DOHH2 (cell line): ENCODE measurements at regions not wholly inside any gene's neighbourhood (a gene's known extent, or its start where the extent isn't known, plus 50 kb on each side); places are given as distances from the start of the nearest gene placed in this dataset.

ENCODE experiments used
- CTCF ChIP-seq: fragments of 200-600 bp; sonication (generic); IDR thresholded peaks from one replicate; pipeline ENCODE4 v1.5.1; 2014; ENCODE audit warnings: antibody characterized with exemption, mild to moderate bottlenecking, low read depth, low read length; ENCODE audit not compliant: poor library complexity, severe bottlenecking
- EZH2phosphoT487 ChIP-seq: fragments of 200-600 bp; sonication (generic); IDR thresholded peaks from 2 replicates; pipeline ENCODE4 v1.6.1; 2017; ENCODE audit warnings: borderline replicate concordance, mild to moderate bottlenecking, antibody characterized with exemption, low read length, moderate library complexity, mixed read lengths

- no peak for TF ChIP-seq CTCF
- no peak for TF ChIP-seq EZH2phosphoT487
Measured at GRCh38 chr4:181264893-181265292, 978.3 kb upstream of the TENM3 start.
